OCI-LY3 (cell line): ENCODE measurements at regions not wholly inside any gene's neighbourhood (a gene's known extent, or its start where the extent isn't known, plus 50 kb on each side); places are given as distances from the start of the nearest gene placed in this dataset.

Experiments used
- EZH2phosphoT487 ChIP-seq: fragments of 200-600 bp; shearing (Covaris generic); IDR thresholded peaks from 2 replicates; pipeline ENCODE4 v1.6.1; 2018; ENCODE audit warnings: antibody characterized with exemption, mixed run types, low read depth
- TF ChIP-seq, protein P1 (sequence below): fragments of 200-600, 300-600 bp; sonication (generic); IDR thresholded peaks from 2 replicates; pipeline ENCODE4 v1.5.1; 2014; ENCODE audit warnings: antibody characterized with exemption, low read length, low read depth

DNA sequence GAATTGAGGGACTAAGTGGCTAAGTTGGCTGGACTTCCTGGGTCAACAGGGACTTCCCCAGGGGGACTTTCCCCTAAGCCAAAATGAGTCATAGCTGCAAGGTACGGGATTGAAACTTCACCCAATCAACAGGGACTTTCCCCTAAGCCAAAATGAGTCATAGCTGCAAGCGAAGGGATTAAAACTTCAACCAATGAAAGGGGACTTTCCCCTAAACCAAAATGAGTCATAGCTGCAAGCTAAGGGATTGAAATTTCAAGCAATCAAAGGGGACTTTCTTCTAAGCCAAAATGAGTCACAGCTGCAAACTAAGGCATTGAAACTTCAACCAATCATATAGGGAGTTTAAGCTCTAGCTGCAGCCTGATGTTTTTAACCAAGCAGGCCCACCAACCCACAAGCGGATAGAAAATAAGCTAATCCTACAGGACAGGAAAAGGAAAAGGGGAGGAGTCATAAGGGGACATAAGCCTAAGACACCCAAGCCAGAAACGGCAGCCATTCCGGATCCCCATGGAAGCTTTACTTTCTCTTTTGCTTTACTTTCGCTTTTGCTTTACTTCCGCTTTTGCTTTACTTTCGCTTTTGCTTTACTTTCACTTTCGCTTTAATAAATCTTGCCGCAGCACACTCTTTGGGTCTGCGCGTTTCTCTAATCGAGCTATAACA lies 1375.4 kb upstream of the CELF4 start:
- TF ChIP-seq, protein P1, sequence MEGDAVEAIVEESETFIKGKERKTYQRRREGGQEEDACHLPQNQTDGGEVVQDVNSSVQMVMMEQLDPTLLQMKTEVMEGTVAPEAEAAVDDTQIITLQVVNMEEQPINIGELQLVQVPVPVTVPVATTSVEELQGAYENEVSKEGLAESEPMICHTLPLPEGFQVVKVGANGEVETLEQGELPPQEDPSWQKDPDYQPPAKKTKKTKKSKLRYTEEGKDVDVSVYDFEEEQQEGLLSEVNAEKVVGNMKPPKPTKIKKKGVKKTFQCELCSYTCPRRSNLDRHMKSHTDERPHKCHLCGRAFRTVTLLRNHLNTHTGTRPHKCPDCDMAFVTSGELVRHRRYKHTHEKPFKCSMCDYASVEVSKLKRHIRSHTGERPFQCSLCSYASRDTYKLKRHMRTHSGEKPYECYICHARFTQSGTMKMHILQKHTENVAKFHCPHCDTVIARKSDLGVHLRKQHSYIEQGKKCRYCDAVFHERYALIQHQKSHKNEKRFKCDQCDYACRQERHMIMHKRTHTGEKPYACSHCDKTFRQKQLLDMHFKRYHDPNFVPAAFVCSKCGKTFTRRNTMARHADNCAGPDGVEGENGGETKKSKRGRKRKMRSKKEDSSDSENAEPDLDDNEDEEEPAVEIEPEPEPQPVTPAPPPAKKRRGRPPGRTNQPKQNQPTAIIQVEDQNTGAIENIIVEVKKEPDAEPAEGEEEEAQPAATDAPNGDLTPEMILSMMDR = no peak
- 0 out of 2 replicates have a peak, but pooled peaks have one; percentile 35 for TF ChIP-seq EZH2phosphoT487
